GM19240 (cell line): ENCODE measurements at regions not wholly inside any gene's neighbourhood (a gene's known extent, or its start where the extent isn't known, plus 50 kb on each side); places are given as distances from the start of the nearest gene placed in this dataset.

Experiments used
- DNase-seq: peaks from one replicate; pipeline ENCODE4 v3.0.0; 2011; ENCODE audit warnings: low spot score; ENCODE audit not compliant: insufficient read length

DNA sequence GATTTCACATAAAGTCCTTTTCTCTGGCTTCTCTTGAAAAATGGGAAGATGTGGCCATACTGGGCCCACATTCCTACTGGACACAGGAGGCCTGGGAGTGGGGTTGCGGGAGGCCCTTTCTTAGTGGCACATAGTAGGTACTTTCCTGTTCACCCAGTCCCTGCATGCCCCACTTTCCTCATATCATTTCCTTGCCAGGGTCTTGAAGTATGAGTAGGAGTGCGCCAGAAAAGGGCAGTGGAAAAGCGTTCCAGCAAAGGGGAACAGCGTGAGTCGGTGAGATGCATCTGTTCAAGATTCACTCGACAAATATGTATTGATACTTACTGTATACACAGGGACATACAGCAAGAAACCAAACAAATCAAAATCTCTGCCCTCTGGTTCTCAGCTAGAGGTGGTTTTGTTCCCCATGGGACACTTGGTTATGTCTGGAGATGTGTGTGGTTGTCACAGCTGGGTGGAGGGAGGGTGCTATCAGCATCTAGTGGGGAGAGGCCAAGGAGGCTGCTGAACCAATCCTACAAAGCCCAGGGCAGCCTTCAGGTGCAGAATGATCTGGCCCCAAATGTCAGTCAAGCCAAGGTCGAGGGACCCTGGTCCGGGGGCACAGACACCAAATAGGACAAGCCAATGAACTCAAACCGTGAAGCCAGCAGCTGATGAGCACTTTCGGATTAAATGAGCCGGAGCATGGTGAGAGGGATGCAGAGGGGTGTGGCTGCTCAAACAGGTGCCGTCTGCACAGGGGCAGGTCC lies 151.4 kb downstream of the CEBPB start:
- no peak for DNase-seq

- no peak for DNase-seq
Measured at GRCh38 chr20:50342638-50343102, 152.0 kb downstream of the CEBPB start.

- no peak for DNase-seq
Measured at GRCh38 chr20:50343125-50343489, 152.5 kb downstream of the CEBPB start.

DNA sequence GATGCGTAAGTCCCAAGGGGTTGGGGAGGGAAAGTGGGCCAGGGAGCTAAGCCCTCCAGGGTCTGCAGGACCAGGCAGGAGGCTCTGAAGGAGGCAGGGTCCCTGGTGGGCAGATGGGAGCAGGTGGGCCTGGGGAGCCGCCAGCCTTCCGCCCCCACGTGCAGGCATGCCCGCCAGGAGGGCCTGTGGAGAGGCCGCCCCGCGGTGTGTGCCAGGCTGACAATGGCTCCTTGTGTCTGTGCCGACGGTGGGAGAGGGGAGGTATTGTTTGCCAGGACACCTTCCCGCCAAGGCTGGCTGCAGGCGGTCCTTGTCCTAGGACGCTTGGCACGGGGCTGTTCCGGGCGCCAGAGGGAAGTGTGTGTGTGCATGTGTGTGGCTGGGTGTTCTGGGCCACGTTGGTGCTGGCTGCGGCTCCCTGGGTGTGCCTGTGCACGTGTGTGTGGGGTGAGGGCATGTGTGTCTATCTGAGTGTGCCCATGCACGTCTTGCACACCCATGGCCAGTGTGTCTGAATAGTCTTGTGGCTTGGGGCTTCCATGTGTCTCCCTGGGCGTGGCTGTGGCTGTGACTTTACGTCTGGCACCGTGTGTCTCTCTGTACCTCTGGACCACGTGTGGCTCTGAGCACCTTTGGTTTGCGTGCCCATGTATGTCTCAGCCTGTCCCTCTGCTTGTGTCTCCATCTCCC lies 153.0 kb downstream of the CEBPB start:
- no peak for DNase-seq

DNA sequence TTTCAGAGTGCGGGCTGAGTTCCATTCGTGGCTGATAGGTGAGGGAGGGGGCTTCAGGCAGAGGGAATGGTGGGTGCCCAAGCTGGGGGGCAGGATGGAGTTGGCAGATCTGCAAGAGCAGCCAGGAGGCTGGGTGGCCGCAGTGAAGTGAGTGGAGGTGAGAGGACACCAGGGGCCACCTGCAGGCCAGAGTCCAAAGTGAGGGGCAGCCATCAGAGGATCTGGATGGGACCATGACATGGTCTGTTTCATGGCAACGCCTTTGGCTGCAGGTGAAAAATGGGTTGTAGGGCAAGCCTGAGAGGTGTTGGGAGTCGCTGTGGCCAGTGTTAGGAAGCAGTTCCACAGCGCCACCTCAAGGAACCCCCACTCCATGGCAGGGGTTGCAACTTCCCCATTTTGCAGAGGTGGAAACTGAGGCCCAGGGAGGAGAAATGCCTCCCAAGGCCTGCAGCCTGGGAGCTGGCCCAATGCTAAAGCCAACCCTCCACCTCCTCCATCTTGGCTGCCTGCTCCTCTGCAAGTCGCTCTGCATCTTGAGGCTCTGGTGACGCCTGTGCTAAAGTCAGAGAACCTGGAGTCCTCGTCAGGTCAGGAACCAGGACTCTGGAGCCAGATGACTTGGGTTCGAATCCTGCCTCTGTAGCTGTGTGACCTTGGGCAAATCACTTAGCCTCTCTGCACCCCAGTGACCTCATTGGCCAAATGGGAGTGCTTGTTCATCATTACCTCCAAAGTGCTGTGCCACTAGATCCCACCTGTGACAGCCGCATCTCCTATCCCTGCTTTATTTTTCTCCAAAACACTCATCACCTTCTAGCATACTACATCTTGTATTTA lies 153.8 kb downstream of the CEBPB start:
- DNase-seq, result no peak

DNA sequence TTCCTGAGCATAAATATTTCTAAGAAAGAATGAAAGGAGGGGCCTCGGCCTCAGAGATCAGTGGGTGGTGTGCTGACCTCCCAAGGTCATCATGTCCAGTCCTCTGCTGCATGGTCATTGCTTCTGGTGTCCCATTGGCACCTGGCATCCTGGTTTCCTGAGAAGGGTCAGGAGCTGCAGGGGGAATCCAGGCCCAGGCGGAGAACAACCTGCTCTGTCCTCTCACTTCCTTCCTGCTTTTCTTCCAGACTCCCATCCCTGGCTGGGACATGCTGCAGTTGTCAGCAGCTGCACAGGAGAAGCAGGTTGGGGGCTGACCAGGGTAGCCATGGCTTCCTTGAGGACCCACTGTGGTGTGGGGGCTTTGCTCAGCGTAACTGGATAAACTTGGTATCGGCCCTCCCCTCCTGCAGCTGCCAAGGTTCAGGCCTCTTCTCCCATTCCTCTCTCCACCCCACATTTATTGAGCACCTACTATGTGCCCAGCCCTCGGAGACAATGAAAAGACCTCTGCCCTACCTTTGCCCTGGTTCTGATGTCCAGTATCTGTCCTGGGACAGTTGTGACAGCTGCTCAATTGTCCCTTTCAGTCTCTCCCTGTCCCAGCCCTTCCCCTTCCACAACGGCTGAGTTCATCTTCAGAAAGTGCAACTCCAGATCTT lies 155.2 kb downstream of the CEBPB start:
- no peak for DNase-seq

GRCh38 chr20:50346374-50347283 lies 156.0 kb downstream of the CEBPB start:
- no peak for DNase-seq

GRCh38 chr20:50347284-50348063 lies 156.8 kb downstream of the CEBPB start:
- no peak for DNase-seq

DNA sequence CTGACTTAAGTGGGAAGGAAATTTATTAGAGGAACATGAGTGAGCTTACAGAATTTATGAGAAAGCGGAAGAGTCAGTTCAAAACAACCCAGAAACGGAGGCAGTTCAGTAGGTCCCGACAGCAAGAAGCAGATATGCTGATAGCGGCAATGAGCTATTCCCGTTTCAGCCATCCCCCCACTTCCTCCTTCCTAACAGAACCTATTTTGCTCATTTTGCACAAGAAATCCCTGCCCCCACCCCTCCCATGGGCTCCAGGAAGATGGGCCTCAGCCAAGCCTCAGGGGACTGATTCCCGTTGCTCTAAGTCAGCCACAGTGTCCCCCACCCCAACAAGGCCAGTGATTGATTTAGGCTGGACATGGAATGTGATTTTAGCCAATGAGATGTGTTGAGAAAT lies 157.5 kb downstream of the CEBPB start:
- DNase-seq, result no peak

DNA sequence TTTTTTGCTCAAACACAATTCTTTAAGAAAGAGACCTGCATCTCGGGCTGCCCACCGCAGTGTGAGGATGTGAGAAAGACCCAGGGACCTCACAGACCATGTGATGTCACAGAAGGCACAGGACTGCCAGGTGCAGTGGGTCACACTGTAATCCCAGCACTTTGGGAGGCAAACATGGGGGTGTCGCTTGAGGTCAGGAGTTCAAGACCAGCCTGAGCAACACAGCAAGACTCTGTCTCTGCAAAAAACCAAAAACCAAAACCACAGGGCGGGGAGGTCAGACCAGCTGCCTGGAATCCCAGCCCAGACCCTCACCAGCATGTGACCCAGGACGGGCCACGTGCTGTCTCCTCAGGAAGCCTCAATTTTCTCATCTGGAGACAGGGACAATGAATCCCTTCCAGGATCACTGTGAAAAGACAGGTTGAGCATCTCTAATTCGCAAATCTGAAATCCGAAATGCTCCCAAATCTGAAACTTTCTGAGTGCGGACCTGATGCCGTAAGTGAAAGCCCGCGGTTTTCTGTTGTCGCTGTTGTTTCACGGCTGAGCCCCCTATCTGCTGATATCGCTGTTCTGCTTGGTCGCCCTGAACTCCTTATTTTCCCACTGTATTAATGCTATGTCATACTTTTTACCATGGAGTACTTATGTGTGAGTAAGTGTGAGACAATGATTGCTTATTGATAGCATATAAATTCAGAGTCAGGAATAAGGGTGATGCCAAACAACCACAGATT lies 159.5 kb upstream of the PTPN1 start:
- no peak for DNase-seq

- no peak for DNase-seq
Measured at GRCh38 chr20:50351541-50351940, 158.6 kb upstream of the PTPN1 start.

DNA sequence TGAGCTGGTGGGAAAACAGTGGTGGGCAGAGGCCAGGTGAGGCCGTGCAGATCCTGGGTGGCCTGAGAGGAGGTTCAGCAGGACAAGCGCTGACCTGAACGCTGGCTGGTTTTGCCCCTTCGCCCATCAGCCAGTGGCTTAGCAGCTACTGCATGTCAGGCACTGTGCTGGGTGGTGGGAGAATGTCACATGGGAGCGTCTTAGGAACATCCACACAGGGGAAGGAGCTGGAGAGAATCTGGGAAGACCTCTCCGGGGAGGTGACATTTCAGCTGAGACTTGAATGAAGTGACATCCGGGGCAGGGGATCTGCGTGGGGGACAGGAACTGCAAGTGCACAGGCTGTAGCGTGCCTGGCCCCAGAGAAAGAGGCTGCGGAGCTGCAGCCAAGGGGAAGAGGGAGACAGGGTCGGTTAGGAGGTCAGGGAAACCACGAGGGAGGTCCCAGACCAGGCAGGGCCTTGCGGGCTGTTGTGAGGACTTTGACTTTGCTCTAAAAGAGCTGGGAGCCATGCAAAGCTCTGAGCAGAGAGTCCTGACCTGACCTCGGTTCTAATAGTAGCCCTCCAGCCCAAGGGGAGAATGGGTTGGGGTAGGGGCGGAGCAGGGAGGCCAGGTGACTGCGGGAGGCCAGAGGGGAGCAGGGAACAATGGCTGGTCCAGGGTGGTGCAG lies 156.8 kb upstream of the PTPN1 start:
- DNase-seq, result no peak

GRCh38 chr20:50354721-50355589 lies 155.2 kb upstream of the PTPN1 start:
- DNase-seq, result no peak

GRCh38 chr20:50355590-50356524 lies 154.3 kb upstream of the PTPN1 start:
- no peak for DNase-seq

DNA sequence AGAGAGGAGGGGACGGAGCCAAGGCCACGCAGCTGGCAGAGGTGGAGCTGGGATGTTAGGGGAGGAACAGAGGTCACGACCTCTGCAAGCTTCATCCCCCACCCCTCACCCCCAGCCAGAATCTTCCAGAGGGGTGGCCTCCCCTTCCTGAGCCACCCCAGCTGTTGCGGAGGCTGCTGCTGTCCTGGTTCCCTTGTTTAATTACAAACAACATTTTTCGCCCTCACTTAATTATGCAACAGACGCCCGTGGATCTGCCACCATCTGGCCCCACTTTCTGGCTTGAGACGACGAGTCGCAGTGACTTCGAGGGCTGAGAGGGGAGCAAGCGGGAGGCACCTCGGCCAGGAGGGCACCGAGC lies 153.7 kb upstream of the PTPN1 start:
- DNase-seq, result no peak

DNA sequence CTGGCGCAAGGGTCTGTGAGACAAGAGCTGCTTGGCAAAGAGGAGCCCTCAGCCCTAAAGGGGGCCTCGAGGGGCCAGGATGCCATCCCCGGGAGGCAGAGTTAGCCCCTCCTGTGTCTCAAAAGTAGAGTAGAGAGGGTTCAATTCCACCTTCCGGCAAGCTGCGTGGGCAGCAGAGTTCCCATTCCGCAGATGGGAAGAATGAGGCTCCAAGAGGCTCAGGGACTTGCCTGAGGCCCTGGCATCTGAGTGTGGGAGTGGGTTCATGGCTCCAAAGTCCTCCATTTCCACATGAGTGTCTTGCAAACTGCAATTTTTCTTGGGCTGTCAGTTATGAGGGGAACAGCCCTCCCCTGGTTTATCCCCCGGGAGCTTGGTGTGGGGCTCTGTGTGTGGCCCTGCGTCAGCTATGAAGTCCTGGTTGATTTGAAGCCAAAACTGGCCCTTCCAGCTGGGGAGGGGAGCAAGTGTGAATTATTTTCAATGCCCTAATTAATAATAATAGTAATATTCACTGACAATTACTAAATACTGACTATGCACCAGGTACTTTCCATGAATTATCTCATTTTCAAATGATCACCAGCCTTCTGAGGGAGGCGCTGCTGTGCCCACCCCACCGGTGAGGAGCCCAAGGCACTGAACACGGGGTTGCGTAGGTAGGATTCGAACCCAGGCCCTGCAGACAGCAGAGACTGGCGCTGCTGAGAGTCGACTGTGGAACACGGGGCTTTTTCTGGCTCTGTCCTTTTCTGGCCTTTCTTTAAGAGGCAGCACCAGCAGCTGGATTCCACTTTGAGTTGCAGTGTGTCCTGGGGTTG lies 153.0 kb upstream of the PTPN1 start:
- no peak for DNase-seq
